ENCODE measurements at regions not wholly inside any gene's neighbourhood (a gene's known extent, or its start where the extent isn't known, plus 50 kb on each side); places are given as distances from the start of the nearest gene placed in this dataset.
"Not testable (repeated sequence)": the region's sequence is repeated elsewhere in the genome, so short reads cannot be mapped to it uniquely, and the experiment has no call there.

DNA sequence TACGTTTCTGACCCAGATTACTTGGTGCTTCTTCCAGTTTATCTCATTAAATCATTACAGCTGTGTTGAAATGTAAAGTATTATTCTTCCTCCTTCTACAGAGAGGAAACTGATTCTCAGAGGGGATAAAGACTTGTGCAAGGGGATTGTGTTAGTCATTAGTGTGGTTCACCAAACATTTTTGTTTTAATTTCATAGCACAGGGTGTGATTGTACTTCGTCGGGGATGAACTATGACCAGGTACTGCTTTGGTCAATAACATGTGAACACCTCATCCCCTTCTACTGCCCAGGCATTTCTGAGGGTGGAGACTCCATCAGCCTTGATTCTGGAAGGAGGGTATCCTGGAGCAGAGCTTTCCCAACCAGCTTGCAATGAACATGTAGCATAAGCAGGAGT lies 120.2 kb upstream of the ALX4 start:
- no peaks in the 10 kb centered on the region for H3K36me3 Mint-ChIP-seq (ENCODE audit: low read depth)
- no peak for DNase-seq
- H3K9me3 Mint-ChIP-seq = no peaks in the 10 kb centered on the region
- H3K27me3 Mint-ChIP-seq (ENCODE audit: insufficient read depth) = peaks cover 43% of the 10 kb centered on the region
- no peaks in the 10 kb centered on the region for H3K4me1 Mint-ChIP-seq (ENCODE audit: low read depth)
- no peak for TF ChIP-seq CTCF (IDR thresholded peaks at IDR 0.05)
- no peak overlapping the region for H3K4me3 Mint-ChIP-seq
- no peak overlapping the region for H3K27ac Mint-ChIP-seq

GRCh38 chr11:44434191-44434590 lies 124.3 kb upstream of the ALX4 start:
- Mint-ChIP-seq H3K4me3 (no peak overlapping the region), H3K4me1 (ENCODE audit: low read depth) (no peaks in the 10 kb centered on the region), H3K36me3 (ENCODE audit: low read depth) (no peaks in the 10 kb centered on the region), H3K27me3 (ENCODE audit: insufficient read depth) (peaks cover 30% of the 10 kb centered on the region), H3K9me3 (no peaks in the 10 kb centered on the region), H3K27ac (no peak overlapping the region)
- TF ChIP-seq CTCF (IDR thresholded peaks at IDR 0.05) = no peak
- no peak for DNase-seq

DNA sequence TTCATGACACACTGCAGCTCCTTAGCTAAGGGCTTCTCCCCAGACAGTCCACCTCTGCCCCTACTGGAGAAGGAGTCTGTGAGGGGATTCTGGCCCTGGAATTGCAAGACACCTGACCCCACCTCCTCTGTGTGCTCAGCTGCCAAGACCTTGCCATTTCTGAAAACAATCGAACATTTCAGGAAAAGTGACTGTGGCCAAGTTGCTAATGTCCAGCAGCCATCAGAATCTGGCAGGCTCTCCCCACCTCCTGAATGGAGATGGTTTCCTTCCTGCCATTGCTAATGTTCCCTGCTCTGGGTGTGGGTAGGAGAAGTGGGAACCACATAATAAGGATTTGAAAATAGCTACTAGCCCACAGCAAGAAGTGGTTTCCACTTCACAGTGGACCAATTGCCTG lies 127.2 kb upstream of the ALX4 start:
- no peaks in the 10 kb centered on the region for H3K36me3 Mint-ChIP-seq (ENCODE audit: low read depth)
- H3K27ac Mint-ChIP-seq = no peak overlapping the region
- no peak overlapping the region for H3K4me3 Mint-ChIP-seq
- TF ChIP-seq CTCF (IDR thresholded peaks at IDR 0.05) = no peak
- DNase-seq = no peak
- H3K9me3 Mint-ChIP-seq = peaks cover 7% of the 10 kb centered on the region; the same call in 1 of the 2 replicates
- H3K4me1 Mint-ChIP-seq (ENCODE audit: low read depth) = no peaks in the 10 kb centered on the region
- H3K27me3 Mint-ChIP-seq (ENCODE audit: insufficient read depth) = peaks cover 24% of the 10 kb centered on the region

GRCh38 chr11:44442893-44443673 lies 122.4 kb upstream of the CD82 start:
- not testable (repeated sequence) for H3K4me1 Mint-ChIP-seq (ENCODE audit: low read depth); H3K36me3 Mint-ChIP-seq (ENCODE audit: low read depth); DNase-seq; H3K4me3 Mint-ChIP-seq; H3K27ac Mint-ChIP-seq
- Mint-ChIP-seq H3K9me3 (peaks cover 13% of the 10 kb centered on the region; the same call in 1 of the 2 replicates), H3K27me3 (ENCODE audit: insufficient read depth) (peaks cover 19% of the 10 kb centered on the region)

DNA sequence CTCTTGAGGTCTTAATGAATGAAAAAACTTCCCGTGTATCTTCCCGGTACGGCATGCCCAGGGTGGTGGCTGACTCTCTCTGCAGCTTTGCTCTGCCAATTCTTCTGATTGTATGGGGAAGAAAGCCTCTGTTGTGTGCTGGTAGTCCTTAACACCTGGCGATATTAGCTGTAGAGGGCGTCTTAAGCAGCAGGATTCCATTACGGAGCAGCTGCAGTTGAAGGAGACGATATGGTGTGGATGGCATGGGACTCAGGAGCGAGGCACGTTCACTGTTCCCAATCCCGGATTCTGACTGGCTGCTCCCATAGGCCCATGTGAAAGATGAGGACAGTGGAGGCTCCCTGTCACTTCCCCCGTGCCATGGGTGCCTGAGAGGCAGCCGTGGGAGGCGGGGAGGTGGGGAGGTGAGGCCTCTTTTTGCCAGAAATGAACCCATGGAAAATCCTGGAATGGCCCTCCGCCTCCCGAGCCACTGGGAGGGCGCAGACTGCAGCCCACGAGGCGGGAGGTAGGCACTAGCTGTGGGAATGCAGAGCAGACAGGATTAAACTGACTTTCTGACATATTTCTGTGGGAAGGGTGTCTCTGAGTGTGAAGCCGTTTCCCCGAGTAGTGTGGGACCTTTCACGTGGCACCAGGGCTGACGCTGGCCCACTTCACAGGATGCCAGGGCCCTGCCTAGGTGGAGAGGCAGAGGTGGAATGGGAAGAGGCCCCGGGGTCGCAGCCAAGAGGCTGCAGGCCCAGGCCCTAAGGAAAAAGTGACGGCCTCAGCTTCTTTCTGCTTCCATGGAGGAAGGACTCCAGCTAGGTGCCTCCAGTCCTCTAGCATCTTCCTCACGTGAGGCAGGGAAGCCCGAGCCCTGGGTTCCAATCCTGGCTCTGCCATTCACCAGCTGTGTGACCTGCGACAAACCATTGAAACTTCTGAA lies 121.4 kb upstream of the CD82 start:
- no peak for DNase-seq
- no peak for TF ChIP-seq CTCF (IDR thresholded peaks at IDR 0.05)
- Mint-ChIP-seq H3K9me3 (peaks cover 13% of the 10 kb centered on the region; the same call in 1 of the 2 replicates), H3K4me3 (no peak overlapping the region), H3K27me3 (ENCODE audit: insufficient read depth) (peaks cover 18% of the 10 kb centered on the region), H3K27ac (no peak overlapping the region), H3K4me1 (ENCODE audit: low read depth) (no peaks in the 10 kb centered on the region), H3K36me3 (ENCODE audit: low read depth) (no peaks in the 10 kb centered on the region)

Data from HFFc6 (cell line).